Rectal smooth muscle tissue (tissue), 1 donor: ENCODE measurements at regions not wholly inside any gene's neighbourhood (a gene's known extent, or its start where the extent isn't known, plus 50 kb on each side); places are given as distances from the start of the nearest gene placed in this dataset.

Source experiments
- H3K27ac ChIP-seq: one replicate; pipeline ENCODE4 v1.7.0; 2013; ENCODE audit warnings: low read depth, low read length, inconsistent platforms
- H3K27me3 ChIP-seq: one replicate; pipeline ENCODE4 v1.7.0; 2013; ENCODE audit warnings: low read length; ENCODE audit not compliant: control insufficient read depth, insufficient read depth
- H3K36me3 ChIP-seq: one replicate; pipeline ENCODE4 v1.7.0; 2013; ENCODE audit warnings: low read length; ENCODE audit not compliant: control insufficient read depth, insufficient read depth
- H3K4me1 ChIP-seq: one replicate; pipeline ENCODE4 v1.7.0; 2013; ENCODE audit warnings: low read length; ENCODE audit not compliant: control insufficient read depth, insufficient read depth
- H3K4me3 ChIP-seq: one replicate; pipeline ENCODE4 v1.7.0; 2013; ENCODE audit warnings: low read length
- H3K9ac ChIP-seq: one replicate; pipeline ENCODE4 v1.7.0; 2013; ENCODE audit warnings: low read length

- Histone ChIP-seq H3K27ac (no peak overlapping the region), H3K4me1 (peaks cover 4% of the 10 kb centered on the region), H3K36me3 (no peaks in the 10 kb centered on the region), H3K4me3 (no peak overlapping the region), H3K9ac (no peak overlapping the region), H3K27me3 (no peaks in the 10 kb centered on the region)
Measured at GRCh38 chr5:117302473-117302872, 727.9 kb upstream of the SEMA6A start.

- peaks cover 4% of the 10 kb centered on the region for H3K4me1 ChIP-seq
- H3K27ac ChIP-seq, result no peak overlapping the region
- H3K36me3 ChIP-seq, result no peaks in the 10 kb centered on the region
- H3K9ac ChIP-seq, result no peak overlapping the region
- H3K4me3 ChIP-seq, result no peak overlapping the region
- no peaks in the 10 kb centered on the region for H3K27me3 ChIP-seq
Measured at GRCh38 chr5:117299936-117300328, 725.3 kb upstream of the SEMA6A start.

- Histone ChIP-seq H3K36me3 (no peaks in the 10 kb centered on the region), H3K9ac (no peak overlapping the region), H3K27me3 (no peaks in the 10 kb centered on the region), H3K4me1 (peaks cover 4% of the 10 kb centered on the region), H3K27ac (no peak overlapping the region), H3K4me3 (no peak overlapping the region)
Measured at GRCh38 chr5:117299224-117299935, 724.8 kb upstream of the SEMA6A start.

- Histone ChIP-seq H3K4me3 (no peak overlapping the region), H3K4me1 (peaks cover 4% of the 10 kb centered on the region), H3K27me3 (no peaks in the 10 kb centered on the region), H3K9ac (no peak overlapping the region), H3K36me3 (no peaks in the 10 kb centered on the region), H3K27ac (no peak overlapping the region)
Measured at GRCh38 chr5:117296872-117297271, 722.2 kb upstream of the SEMA6A start.

GRCh38 chr5:117295941-117296340, 721.3 kb upstream of the SEMA6A start:
- no peaks in the 10 kb centered on the region for H3K36me3 ChIP-seq
- no peak overlapping the region for H3K4me3 ChIP-seq
- peaks cover 4% of the 10 kb centered on the region for H3K4me1 ChIP-seq
- H3K27ac ChIP-seq, result no peak overlapping the region
- H3K27me3 ChIP-seq, result no peaks in the 10 kb centered on the region
- H3K9ac ChIP-seq, result no peak overlapping the region

GRCh38 chr5:117286813-117287212, 712.2 kb upstream of the SEMA6A start:
- no peaks in the 10 kb centered on the region for H3K36me3 ChIP-seq
- no peak overlapping the region for H3K27ac ChIP-seq
- H3K9ac ChIP-seq, result no peak overlapping the region
- no peaks in the 10 kb centered on the region for H3K27me3 ChIP-seq
- no peaks in the 10 kb centered on the region for H3K4me1 ChIP-seq
- H3K4me3 ChIP-seq, result no peak overlapping the region

- H3K36me3 ChIP-seq, result no peaks in the 10 kb centered on the region
- H3K27me3 ChIP-seq, result no peaks in the 10 kb centered on the region
- no peak overlapping the region for H3K9ac ChIP-seq
- no peak overlapping the region for H3K27ac ChIP-seq
- no peak overlapping the region for H3K4me3 ChIP-seq
- no peaks in the 10 kb centered on the region for H3K4me1 ChIP-seq
Measured at GRCh38 chr5:117271656-117272055, 697.0 kb upstream of the SEMA6A start.

GRCh38 chr5:117266280-117266679, 691.7 kb upstream of the SEMA6A start:
- Histone ChIP-seq H3K9ac (no peak overlapping the region), H3K4me3 (no peak overlapping the region), H3K36me3 (no peaks in the 10 kb centered on the region), H3K27me3 (no peaks in the 10 kb centered on the region), H3K27ac (no peak overlapping the region), H3K4me1 (no peaks in the 10 kb centered on the region)

GRCh38 chr5:117263231-117263630, 688.6 kb upstream of the SEMA6A start:
- no peaks in the 10 kb centered on the region for H3K36me3 ChIP-seq
- H3K4me3 ChIP-seq, result no peak overlapping the region
- H3K9ac ChIP-seq, result no peak overlapping the region
- H3K27ac ChIP-seq, result no peak overlapping the region
- no peaks in the 10 kb centered on the region for H3K27me3 ChIP-seq
- no peaks in the 10 kb centered on the region for H3K4me1 ChIP-seq

- H3K4me3 ChIP-seq, result no peak overlapping the region
- H3K4me1 ChIP-seq, result no peaks in the 10 kb centered on the region
- no peaks in the 10 kb centered on the region for H3K36me3 ChIP-seq
- H3K27ac ChIP-seq, result no peak overlapping the region
- no peaks in the 10 kb centered on the region for H3K27me3 ChIP-seq
- no peak overlapping the region for H3K9ac ChIP-seq
Measured at GRCh38 chr5:117262572-117263131, 688.0 kb upstream of the SEMA6A start.

- Histone ChIP-seq H3K4me3 (no peak overlapping the region), H3K27ac (no peak overlapping the region), H3K9ac (no peak overlapping the region)
Measured at GRCh38 chr5:117261948-117262571, 687.4 kb upstream of the SEMA6A start.

GRCh38 chr5:117255211-117256027, 680.8 kb upstream of the SEMA6A start:
- no peak overlapping the region for H3K27ac ChIP-seq
- no peaks in the 10 kb centered on the region for H3K27me3 ChIP-seq
- H3K4me1 ChIP-seq, result no peaks in the 10 kb centered on the region
- no peak overlapping the region for H3K4me3 ChIP-seq
- no peaks in the 10 kb centered on the region for H3K36me3 ChIP-seq
- no peak overlapping the region for H3K9ac ChIP-seq

More at GRCh38 chr5:117261948-117262571, 687.4 kb upstream of the SEMA6A start:
- no peaks in the 10 kb centered on the region for H3K4me1 ChIP-seq
- no peaks in the 10 kb centered on the region for H3K36me3 ChIP-seq
- no peaks in the 10 kb centered on the region for H3K27me3 ChIP-seq
